AG09309 (cell line): ENCODE measurements at regions not wholly inside any gene's neighbourhood (a gene's known extent, or its start where the extent isn't known, plus 50 kb on each side); places are given as distances from the start of the nearest gene placed in this dataset.

ENCODE experiments used
- DNase-seq: peaks from one replicate; pipeline ENCODE4 v3.0.0-alpha.2; 2010; ENCODE audit warnings: low read depth
- H3K4me3 ChIP-seq: 2 replicates; pipeline ENCODE4 v1.5.1; 2011; ENCODE audit warnings: mild to moderate bottlenecking, low read depth, low read length, moderate library complexity; ENCODE audit not compliant: control insufficient read depth
- TF ChIP-seq, protein P1 (sequence below): IDR thresholded peaks from 2 replicates; pipeline ENCODE4 v1.5.1; 2011; ENCODE audit warnings: mild to moderate bottlenecking, low read depth, low read length, inconsistent platforms; ENCODE audit not compliant: insufficient read depth, control insufficient read depth; ENCODE audit errors: missing control alignments

DNA sequence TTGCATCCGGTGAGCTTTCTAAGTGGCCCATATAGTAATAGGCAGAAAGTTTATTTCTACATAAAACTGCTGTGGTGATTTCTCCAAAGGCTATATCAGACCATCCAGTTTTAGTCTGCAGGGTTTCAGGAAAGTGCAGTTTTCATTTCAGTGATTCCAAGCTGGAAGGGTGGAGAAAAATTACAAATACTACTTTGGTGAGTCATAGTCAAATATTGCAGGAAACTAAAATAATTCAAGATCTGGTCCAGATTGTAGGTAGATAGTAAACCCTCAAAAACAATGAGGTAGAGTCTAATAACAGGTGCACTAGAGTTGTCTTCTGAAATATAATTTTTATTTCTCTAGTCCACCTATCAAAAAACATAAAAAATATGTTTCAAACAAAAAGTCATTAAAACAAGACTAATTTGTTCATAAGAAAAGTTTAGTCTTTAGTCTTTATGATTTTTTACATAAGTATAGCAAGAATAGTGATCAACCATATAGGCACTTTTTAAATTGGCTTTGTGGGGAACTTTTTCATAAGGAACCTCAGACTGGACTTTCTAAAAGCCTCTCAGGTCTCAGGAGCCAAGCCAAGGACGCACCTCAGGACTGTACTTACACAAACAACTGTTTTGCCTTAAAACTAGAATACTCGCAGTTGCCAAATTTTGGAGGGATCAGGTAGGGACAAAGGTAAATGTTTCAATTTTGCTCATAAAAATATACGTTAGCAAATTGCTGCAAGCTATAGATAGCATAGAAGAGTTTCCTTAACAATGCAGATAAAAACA lies 101.8 kb upstream of the TLR3 start:
- TF ChIP-seq, protein P1, sequence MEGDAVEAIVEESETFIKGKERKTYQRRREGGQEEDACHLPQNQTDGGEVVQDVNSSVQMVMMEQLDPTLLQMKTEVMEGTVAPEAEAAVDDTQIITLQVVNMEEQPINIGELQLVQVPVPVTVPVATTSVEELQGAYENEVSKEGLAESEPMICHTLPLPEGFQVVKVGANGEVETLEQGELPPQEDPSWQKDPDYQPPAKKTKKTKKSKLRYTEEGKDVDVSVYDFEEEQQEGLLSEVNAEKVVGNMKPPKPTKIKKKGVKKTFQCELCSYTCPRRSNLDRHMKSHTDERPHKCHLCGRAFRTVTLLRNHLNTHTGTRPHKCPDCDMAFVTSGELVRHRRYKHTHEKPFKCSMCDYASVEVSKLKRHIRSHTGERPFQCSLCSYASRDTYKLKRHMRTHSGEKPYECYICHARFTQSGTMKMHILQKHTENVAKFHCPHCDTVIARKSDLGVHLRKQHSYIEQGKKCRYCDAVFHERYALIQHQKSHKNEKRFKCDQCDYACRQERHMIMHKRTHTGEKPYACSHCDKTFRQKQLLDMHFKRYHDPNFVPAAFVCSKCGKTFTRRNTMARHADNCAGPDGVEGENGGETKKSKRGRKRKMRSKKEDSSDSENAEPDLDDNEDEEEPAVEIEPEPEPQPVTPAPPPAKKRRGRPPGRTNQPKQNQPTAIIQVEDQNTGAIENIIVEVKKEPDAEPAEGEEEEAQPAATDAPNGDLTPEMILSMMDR, result no peak
- DNase-seq, result no peak
- no peak overlapping the region for H3K4me3 ChIP-seq

DNA sequence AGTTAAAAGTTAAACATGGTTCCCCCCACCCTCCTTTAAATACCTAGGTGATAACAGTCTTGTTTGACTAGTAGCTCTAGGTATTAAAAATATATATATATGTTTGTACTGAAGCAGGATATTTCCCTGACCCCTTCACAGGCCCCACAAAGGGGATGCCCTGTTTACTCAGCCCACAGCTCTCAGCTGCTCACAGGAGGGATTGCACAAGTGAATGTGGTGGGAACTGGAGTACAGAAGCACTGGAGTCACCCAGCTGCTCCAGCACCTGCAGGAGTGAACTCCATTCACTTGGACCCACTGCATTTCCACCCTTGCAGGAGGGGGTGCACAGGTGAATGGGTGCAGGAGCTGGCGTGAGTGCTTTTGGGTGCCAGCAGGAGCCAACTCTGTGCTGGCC lies 99.3 kb upstream of the TLR3 start:
- TF ChIP-seq, protein P1, result no peak
- DNase-seq, result no peak
- H3K4me3 ChIP-seq, result no peak overlapping the region

DNA sequence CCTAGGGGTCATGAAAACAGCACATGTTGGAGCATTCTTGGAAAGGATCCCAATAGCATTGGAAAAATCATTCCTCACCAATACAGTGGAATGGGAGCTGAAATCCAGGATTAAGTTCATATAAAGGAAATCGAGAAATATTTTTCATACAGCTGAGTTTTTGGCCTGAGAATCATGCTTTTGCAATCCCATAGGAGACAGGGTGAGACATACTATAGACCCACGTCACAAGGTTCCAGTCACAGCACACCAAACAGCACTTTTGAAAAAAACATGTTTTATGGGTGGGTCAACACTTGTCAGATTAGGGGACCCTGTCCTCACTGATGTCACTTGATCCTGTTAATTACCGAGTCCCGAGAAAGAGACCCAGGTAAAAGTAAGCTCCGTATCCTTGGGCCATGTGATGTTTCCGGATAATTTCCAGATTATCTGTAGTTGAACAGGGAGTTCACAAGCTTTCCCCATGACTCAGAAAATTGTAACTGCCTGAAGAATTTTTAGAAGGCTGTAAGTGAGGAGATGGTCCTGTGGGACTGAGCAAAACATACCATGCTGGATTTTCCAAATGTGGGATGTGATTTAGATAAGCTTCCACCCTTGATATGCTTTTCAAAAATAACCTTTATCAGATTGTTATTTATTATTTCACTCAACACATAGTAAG lies 80.9 kb upstream of the TLR3 start:
- no peak overlapping the region for H3K4me3 ChIP-seq
- TF ChIP-seq, protein P1, result no peak
- DNase-seq, result no peak

DNA sequence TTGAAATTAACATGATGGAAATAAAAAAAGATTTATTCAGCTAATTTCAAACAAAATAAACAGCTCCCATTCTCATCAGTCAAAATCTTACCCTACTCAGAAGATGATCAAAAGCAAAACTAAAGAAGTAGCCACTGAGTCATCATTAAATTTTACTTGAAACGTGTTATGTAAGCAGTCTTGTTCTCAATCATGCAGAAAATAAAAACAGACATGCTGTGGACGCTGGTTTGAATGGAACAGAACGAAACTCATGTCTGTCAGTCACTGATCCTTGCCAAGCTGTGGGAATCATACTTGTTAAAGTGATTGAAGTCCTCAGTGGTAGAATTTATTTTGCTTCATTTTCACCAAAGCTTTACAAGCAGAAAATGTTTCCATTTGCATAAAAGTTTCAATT lies 77.2 kb upstream of the TLR3 start:
- DNase-seq, result no peak
- TF ChIP-seq, protein P1, result no peak
- no peak overlapping the region for H3K4me3 ChIP-seq

DNA sequence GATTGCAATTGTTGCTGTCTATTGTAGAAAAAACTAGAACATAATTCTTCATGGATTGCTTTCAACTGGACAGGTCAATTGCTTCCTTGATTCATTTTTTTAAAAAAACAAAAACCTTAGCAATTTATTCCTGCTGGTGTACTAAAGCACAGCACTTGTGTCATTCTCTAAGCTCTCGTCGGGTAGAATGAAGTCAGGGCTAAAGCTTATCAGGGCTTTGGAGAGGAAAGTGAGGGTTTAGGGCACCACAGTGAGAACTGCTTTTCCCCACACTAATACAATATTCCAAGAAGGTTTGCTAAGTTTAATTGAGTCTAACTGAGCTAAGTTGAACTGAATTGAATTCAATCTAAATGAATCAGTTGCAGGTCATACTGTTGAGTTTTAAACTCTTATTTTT lies 76.4 kb upstream of the TLR3 start:
- TF ChIP-seq, protein P1, result no peak
- no peak for DNase-seq
- H3K4me3 ChIP-seq, result no peak overlapping the region

DNA sequence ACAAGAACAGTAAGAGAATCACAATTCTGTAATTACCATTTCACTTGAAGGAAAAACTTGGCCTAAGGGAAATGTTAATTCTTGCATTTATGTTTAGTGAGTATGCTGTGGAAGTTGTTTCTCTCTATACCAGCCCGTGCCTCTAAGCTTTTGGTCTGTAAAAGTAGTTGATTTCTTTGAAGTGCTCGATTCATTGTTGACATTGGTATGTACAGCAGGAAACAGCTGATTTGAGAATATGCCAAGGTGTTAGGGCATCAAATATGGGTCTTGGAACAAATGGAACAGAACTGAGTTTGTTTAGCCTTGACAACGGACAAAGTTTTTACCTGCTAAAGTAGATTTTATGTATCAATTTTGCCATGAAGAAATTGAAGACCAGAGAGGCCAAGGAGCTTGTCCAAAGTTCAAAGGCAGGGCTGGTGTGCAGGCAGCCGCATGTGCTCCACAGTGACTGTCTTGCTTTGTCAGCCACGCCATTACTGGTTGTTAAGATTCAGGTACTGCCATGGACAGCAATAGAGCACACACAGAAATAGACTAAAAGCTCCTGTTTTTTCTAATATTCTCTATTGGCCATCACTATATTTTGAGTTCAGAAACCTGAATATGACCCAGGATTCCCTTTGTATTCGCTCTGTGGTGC lies 75.5 kb upstream of the TLR3 start:
- no peak overlapping the region for H3K4me3 ChIP-seq
- no peak for DNase-seq
- TF ChIP-seq, protein P1, result no peak
